NCI-H187 treated with DMSO at 0.1 percent for 48 hours (cell line): ENCODE measurements at regions not wholly inside any gene's neighbourhood (a gene's known extent, or its start where the extent isn't known, plus 50 kb on each side); places are given as distances from the start of the nearest gene placed in this dataset.

Experiments used
- DNase-seq: peaks from one replicate; lab custom pipeline; 2025; lab: John Stamatoyannopoulos, UW

- DNase-seq = no peak
Observed at GRCh38 chr1:56189454-56189853, 389.9 kb downstream of the PLPP3 start.

GRCh38 chr1:56188855-56189254 lies 390.5 kb downstream of the PLPP3 start:
- no peak for DNase-seq

- no peak for DNase-seq
Observed at GRCh38 chr1:56188221-56188620, 391.1 kb downstream of the PLPP3 start.

GRCh38 chr1:56187405-56187804 lies 392.0 kb downstream of the PLPP3 start:
- no peak for DNase-seq

- no peak for DNase-seq
Observed at GRCh38 chr1:56185493-56185892, 393.9 kb downstream of the PLPP3 start.

- DNase-seq = no peak
Observed at GRCh38 chr1:56183151-56183550, 396.2 kb downstream of the PLPP3 start.

GRCh38 chr1:56180520-56181190 lies 398.7 kb downstream of the PLPP3 start:
- DNase-seq = no peak

- DNase-seq = no peak
Observed at GRCh38 chr1:56179543-56179942, 399.8 kb downstream of the PLPP3 start.

- DNase-seq = no peak
Observed at GRCh38 chr1:56175211-56175610, 404.2 kb downstream of the PLPP3 start.

- no peak for DNase-seq
Observed at GRCh38 chr1:56174176-56174885, 405.0 kb downstream of the PLPP3 start.

GRCh38 chr1:56173736-56174135 lies 405.6 kb downstream of the PLPP3 start:
- DNase-seq = no peak

GRCh38 chr1:56171670-56172069 lies 407.7 kb downstream of the PLPP3 start:
- DNase-seq = no peak

- DNase-seq = no peak
Observed at GRCh38 chr1:56170784-56171320, 408.5 kb downstream of the PLPP3 start.

- DNase-seq = no peak
Observed at GRCh38 chr1:56169856-56170255, 409.5 kb downstream of the PLPP3 start.

- no peak for DNase-seq
Observed at GRCh38 chr1:56168176-56168575, 411.2 kb downstream of the PLPP3 start.

GRCh38 chr1:56167596-56167995 lies 411.8 kb downstream of the PLPP3 start:
- no peak for DNase-seq

- DNase-seq = no peak
Observed at GRCh38 chr1:56160773-56161315, 418.5 kb downstream of the PLPP3 start.

GRCh38 chr1:56156971-56157876 lies 422.1 kb downstream of the PLPP3 start:
- DNase-seq = no peak

- DNase-seq = no peak
Observed at GRCh38 chr1:56153276-56153675, 426.1 kb downstream of the PLPP3 start.

- no peak for DNase-seq
Observed at GRCh38 chr1:56152635-56153034, 426.7 kb downstream of the PLPP3 start.

- no peak for DNase-seq
Observed at GRCh38 chr1:56151402-56151801, 428.0 kb downstream of the PLPP3 start.
